Heart left ventricle (tissue), 16 donors: ENCODE measurements at regions not wholly inside any gene's neighbourhood (a gene's known extent, or its start where the extent isn't known, plus 50 kb on each side); places are given as distances from the start of the nearest gene placed in this dataset.
A peak's percentile ranks its signal among the peaks of the same experiment; 100 is the strongest.

Source experiments
- ATAC-seq, 4 donors: fragments of 200-7000 bp; cut with Tn5 transposase; one replicate each; pipeline ENCODE4 v1.9.1; 2020 to 2022; ENCODE audit warnings: moderate library complexity in 4 of 4, mild to moderate bottlenecking in 3 of 4, moderate number of reproducible peaks in 1 of 4
- DNase-seq, 5 donors: peaks; one replicate each; pipeline ENCODE4 v3.0.0-alpha.2; 2020
- H3K27ac ChIP-seq, 12 donors: fragments of 200-600 bp; sonication (generic) in 4 of 12; one replicate each; pipeline versions ENCODE4 v1.5.0 to v1.8.0; 2016 to 2022; ENCODE audit warnings: mild to moderate bottlenecking in 2 of 12
- H3K27me3 ChIP-seq, 9 donors: fragments of 200-600 bp; sonication (generic) in 2 of 9; one replicate each; pipeline versions ENCODE4 v1.5.1 to v1.8.0; 2016 to 2022; ENCODE audit warnings: mild to moderate bottlenecking in 3 of 9
- H3K36me3 ChIP-seq, 9 donors: fragments of 200-600 bp; sonication (generic) in 2 of 9; one replicate each; pipeline versions ENCODE4 v1.5.0 to v1.8.0; 2018 to 2022; ENCODE audit warnings: mild to moderate bottlenecking in 2 of 9
- H3K4me1 ChIP-seq, 12 donors: fragments of 200-600 bp; sonication (generic) in 4 of 12; one replicate each; pipeline versions ENCODE4 v1.5.0 to v1.8.0; 2016 to 2022; ENCODE audit warnings: mild to moderate bottlenecking in 3 of 12
- H3K4me3 ChIP-seq, 12 donors: fragments of 200-600 bp; sonication (generic) in 4 of 12; one replicate each; pipeline versions ENCODE4 v1.5.0 to v1.8.0; 2017 to 2022; ENCODE audit warnings: mild to moderate bottlenecking in 9 of 12, moderate library complexity in 4 of 12
- H3K9me3 ChIP-seq, 12 donors: fragments of 200-600 bp; sonication (generic) in 4 of 12; one replicate each; pipeline versions ENCODE4 v1.5.0 to v1.8.0; 2016 to 2022; ENCODE audit warnings: mild to moderate bottlenecking in 1 of 12
- CTCF ChIP-seq, 12 donors: fragments of 200-600 bp; sonication (generic) in 4 of 12; IDR thresholded peaks; one replicate each; pipeline versions ENCODE4 v1.5.0 to v1.8.0; 2018 to 2022; ENCODE audit warnings: antibody characterized with exemption in 12 of 12, mild to moderate bottlenecking in 5 of 12
- POLR2A ChIP-seq, 2 donors: fragments of 450-650 bp; IDR thresholded peaks; one replicate each; pipeline ENCODE4 v1.6.1; 2017; ENCODE audit warnings: antibody characterized with exemption in 2 of 2, mild to moderate bottlenecking in 2 of 2, moderate library complexity in 2 of 2
- WGBS, 4 donors: extraction: QIAGEN DNeasy Blood & Tissue Kit in 2 of 4; methylation state at CpG; one replicate each; pipeline versions ENCODE4 v1.1.5 to v1.1.7; 2013 to 2018; 5-methylcytosine and 5-hydroxymethylcytosine counted together
- intact Hi-C, 10 donors: fragments of 100-400 bp; cut with DNase I; formaldehyde crosslinking; loops; one replicate each; pipeline versions ENCODE4 v1.11.1 to v1.14.2; 2022
- donor health status: ischemic (EF 13 %, LVEDD 7.1; RV severe dilation, severe dysfunction).
- donor health status: healthy with polysubstance abuse.
- donor health status: DM: no; HTN: yes; CAD: no.
- donor health status: DM: no; HTN: no; CAD: no.
- donor health status: ischemic (EF 25% LVEDD 6.9; RV normal size, moderate dysfunction).
- donor health status: ischemic (EF 25% LVEDD 5.7; RV mildly dilated, moderate dysfunction).
- donor health status: healthy.
- donor health status: DM: yes; HTN: yes; CAD: no.
- donor health status: ischemic (EF 35%, LVEDD 5.7; RV mildly dilated, moderate dysfunction).
- donor health status: nonischemic (EF 11% LVEDD 7.7; RV severe dilation, severe dysfunction).
- donor health status: DM: yes; HTN: yes; CAD: no.
- donor health status: PGD.
- donor health status: ischemic (EF 29% LVEDD 5.4; RV normal size, mild dysfunction).
- donor health status: nonischemic (EF 23%, LVEDD 6.1; RV moderate dilation, normal function).

DNA sequence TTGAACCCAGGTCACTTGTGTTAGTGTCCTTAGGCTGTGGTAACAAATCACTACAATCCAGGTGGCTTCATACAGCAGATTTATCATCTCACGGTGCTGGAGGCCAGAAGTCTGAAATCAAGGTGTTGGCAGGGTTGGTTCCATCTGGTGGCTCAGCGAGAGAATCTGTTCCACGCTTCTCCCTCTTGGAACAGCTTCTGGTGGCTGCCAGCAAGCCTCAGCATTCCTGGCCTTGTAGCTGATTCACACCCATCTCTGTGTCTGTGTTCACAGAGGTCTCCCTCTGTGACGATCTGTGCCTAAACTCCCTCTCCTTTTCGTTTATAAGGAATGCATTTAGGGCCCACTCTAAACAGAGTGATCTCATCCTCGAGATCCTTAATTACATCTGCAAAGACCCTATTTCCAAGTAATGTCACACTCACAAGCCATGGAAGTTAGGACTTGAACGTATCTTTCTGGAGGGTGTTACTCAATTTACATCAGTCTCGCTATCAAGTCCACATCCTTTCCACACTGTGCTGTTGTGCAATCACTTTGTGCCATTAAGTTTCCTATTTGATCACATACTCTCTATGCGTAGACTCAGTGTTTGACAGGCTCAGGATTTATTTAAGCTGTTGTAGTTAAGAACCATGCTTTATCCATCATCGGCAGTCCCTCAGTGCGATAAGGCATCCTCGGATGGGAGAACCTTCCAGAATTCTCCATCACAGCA lies 164.4 kb downstream of the SOCS6 start:
- no peak for DNase-seq
- H3K27ac ChIP-seq: no peak overlapping the region
- H3K36me3 ChIP-seq: no peaks in the 10 kb centered on the region
- WGBS, 4 donors: 71 to 81% (median 74%) methylated on average over 11 to 12 of the region's 12 CpGs
- intact Hi-C loops: loop anchor here in 4 of 10 donors (5.0 kb wide), 2 partner anchors 256 to 281 kb away; no protein-coding TSS in a partner anchor
- H3K4me3 ChIP-seq: no peak overlapping the region
- H3K27me3 ChIP-seq: peaks cover 0 to 6% (median 0%) of the 10 kb centered on the region in 9 donors
- no peak for ATAC-seq
- no peak for TF ChIP-seq CTCF (IDR thresholded peaks at IDR 0.05)
- no peak for TF ChIP-seq POLR2A (IDR thresholded peaks at IDR 0.05)
- H3K9me3 ChIP-seq: no peaks in the 10 kb centered on the region
- H3K4me1 ChIP-seq: peaks cover 0 to 4% (median 0%) of the 10 kb centered on the region in 12 donors

DNA sequence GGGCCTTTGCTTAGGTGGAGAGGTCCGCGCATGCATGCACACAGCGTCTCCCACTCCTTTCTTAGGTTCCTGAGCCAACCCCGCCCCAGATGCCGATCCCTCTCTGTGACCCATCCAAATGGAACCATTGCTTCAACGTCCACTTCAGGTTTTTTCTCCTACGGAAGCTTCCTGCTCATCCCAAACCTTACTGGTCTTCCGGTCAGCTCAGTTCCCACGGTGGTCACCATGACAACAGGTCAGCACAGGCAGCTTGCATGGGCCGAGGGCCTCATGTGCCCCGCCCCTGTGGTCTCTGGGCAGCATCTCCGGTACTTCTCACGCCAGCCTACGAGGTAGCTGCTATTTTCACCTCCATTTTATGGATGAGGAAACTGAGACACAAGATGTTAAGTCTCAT lies 163.7 kb downstream of the SOCS6 start:
- TF ChIP-seq CTCF (IDR thresholded peaks at IDR 0.05): no peak
- TF ChIP-seq POLR2A (IDR thresholded peaks at IDR 0.05): no peak
- H3K27ac ChIP-seq: no peak overlapping the region
- peaks cover 0 to 3% (median 0%) of the 10 kb centered on the region in 9 donors for H3K27me3 ChIP-seq
- no peak for DNase-seq
- WGBS, 4 donors: 70 to 80% (median 74%) methylated on average over 14 of the region's 14 CpGs
- intact Hi-C loops: loop anchor here in 4 of 10 donors (5.0 kb wide), 2 partner anchors 255 to 280 kb away; no protein-coding TSS in a partner anchor
- no peaks in the 10 kb centered on the region for H3K9me3 ChIP-seq
- H3K36me3 ChIP-seq: no peaks in the 10 kb centered on the region
- peaks cover 0 to 4% (median 0%) of the 10 kb centered on the region in 12 donors for H3K4me1 ChIP-seq
- no peak for ATAC-seq
- no peak overlapping the region for H3K4me3 ChIP-seq

GRCh38 chr18:70450426-70451253 lies 161.8 kb downstream of the SOCS6 start:
- H3K4me1 ChIP-seq: peaks cover 0 to 4% (median 0%) of the 10 kb centered on the region in 12 donors
- no peaks in the 10 kb centered on the region for H3K36me3 ChIP-seq
- no peak for ATAC-seq
- H3K27ac ChIP-seq: no peak overlapping the region
- H3K4me3 ChIP-seq: no peak overlapping the region
- 42 to 47% (median 44%) methylated on average over 2 of the region's 2 CpGs for WGBS, 4 donors
- no peaks in the 10 kb centered on the region for H3K9me3 ChIP-seq
- intact Hi-C loops: loop anchor here in 5 of 10 donors (1.0 to 5.0 kb wide), 3 partner anchors 253 to 278 kb away; no protein-coding TSS in a partner anchor
- TF ChIP-seq CTCF (IDR thresholded peaks at IDR 0.05) (peak in 9 of 12 donors; percentile 3 to 56 (median 34)), POLR2A (IDR thresholded peaks at IDR 0.05) (no peak)
- DNase-seq: no peak
- H3K27me3 ChIP-seq: no peaks in the 10 kb centered on the region

GRCh38 chr18:70448588-70448987 lies 159.7 kb downstream of the SOCS6 start:
- WGBS, 4 donors: 11 to 23% (median 19%) methylated on average over 3 of the region's 3 CpGs
- Histone ChIP-seq H3K9me3 (peaks cover 0 to 9% (median 2%) of the 10 kb centered on the region in 12 donors), H3K4me3 (no peak overlapping the region), H3K27me3 (no peaks in the 10 kb centered on the region), H3K36me3 (no peaks in the 10 kb centered on the region), H3K4me1 (no peaks in the 10 kb centered on the region), H3K27ac (no peak overlapping the region)
- intact Hi-C loops: no loop called here
- TF ChIP-seq CTCF (IDR thresholded peaks at IDR 0.05) (no peak), POLR2A (IDR thresholded peaks at IDR 0.05) (no peak)
- no peak for DNase-seq
- no peak for ATAC-seq
